HCT116 (cell line): ENCODE measurements at regions not wholly inside any gene's neighbourhood (a gene's known extent, or its start where the extent isn't known, plus 50 kb on each side); places are given as distances from the start of the nearest gene placed in this dataset.

Source experiments
- CBX3 ChIP-seq: IDR thresholded peaks from 2 replicates; pipeline ENCODE4 v1.6.1; 2012; ENCODE audit warnings: low read depth
- CEBPB ChIP-seq: IDR thresholded peaks from 2 replicates; pipeline ENCODE4 v1.6.1; 2012; ENCODE audit warnings: low read depth
- EZH2 ChIP-seq: fragments of 200-600 bp; sonication (generic); IDR thresholded peaks from 2 replicates; pipeline ENCODE4 v1.6.1; 2017; ENCODE audit warnings: antibody characterized with exemption, mixed run types
- FOSL1 ChIP-seq: IDR thresholded peaks from 2 replicates; pipeline ENCODE4 v1.6.1; 2012; ENCODE audit warnings: low read depth
- JUND ChIP-seq: IDR thresholded peaks from 2 replicates; pipeline ENCODE4 v1.6.1; 2012
- POLR2A ChIP-seq: IDR thresholded peaks from 2 replicates; pipeline ENCODE4 v1.7.0; 2011; ENCODE audit warnings: borderline replicate concordance; ENCODE audit not compliant: insufficient read depth, insufficient read length; ENCODE audit errors: extremely low read depth
- POLR2AphosphoS5 ChIP-seq: IDR thresholded peaks from 2 replicates; pipeline ENCODE4 v1.6.1; 2011; ENCODE audit warnings: mild to moderate bottlenecking, low read depth, low read length, moderate library complexity
- RAD21 ChIP-seq: IDR thresholded peaks from 2 replicates; pipeline ENCODE4 v1.6.1; 2012; ENCODE audit warnings: low read depth, mild to moderate bottlenecking
- YY1 ChIP-seq: IDR thresholded peaks from 2 replicates; pipeline ENCODE4 v1.6.1; 2011; ENCODE audit warnings: low read length, low read depth, moderate library complexity, mild to moderate bottlenecking; ENCODE audit not compliant: insufficient replicate concordance; ENCODE audit errors: extremely low read depth
- ZFX ChIP-seq: fragments of 450-650 bp; IDR thresholded peaks from 2 replicates; pipeline ENCODE4 v1.6.1; 2017
- TF ChIP-seq, protein P1 (sequence below), 3 experiments: fragments of 200-600 bp in 1 of 3; sonication (generic) in 1 of 3; IDR thresholded peaks in 2 of 3; conservative IDR thresholded peaks in 1 of 3; 2 replicates each; pipeline ENCODE4 v1.5.1; 2012 to 2017; ENCODE audit warnings: low read depth in 2 of 3, low read length in 2 of 3, antibody characterized with exemption in 1 of 3, borderline replicate concordance in 1 of 3, control low read depth in 1 of 3, mild to moderate bottlenecking in 1 of 3, mixed read lengths in 1 of 3, mixed run types in 1 of 3, moderate library complexity in 1 of 3; ENCODE audit not compliant: insufficient read depth in 1 of 3
- TF ChIP-seq, protein P2 (sequence below): IDR thresholded peaks from 2 replicates; pipeline ENCODE4 v1.6.1; 2012
- TF ChIP-seq, protein P3 (sequence below): IDR thresholded peaks from 2 replicates; pipeline ENCODE4 v1.6.1; 2012; ENCODE audit warnings: low read depth

DNA sequence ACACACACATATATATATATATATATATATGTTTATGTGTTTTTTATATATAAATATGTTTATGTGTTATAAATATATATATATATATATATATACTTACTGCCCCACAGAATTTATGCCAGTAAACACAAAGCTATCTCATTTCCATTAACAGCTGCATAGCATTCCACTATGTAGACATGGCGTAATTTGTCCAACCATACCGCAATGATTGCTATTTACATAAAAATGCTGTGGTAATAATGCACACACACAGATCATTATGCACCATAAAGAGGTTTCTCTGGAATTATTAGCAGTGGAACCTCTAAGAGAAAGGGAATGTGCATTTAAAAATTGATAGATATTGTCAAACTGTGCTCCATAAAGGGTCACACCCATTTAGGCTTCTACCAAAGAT is 150.1 kb downstream of the CEP120 start:
- TF ChIP-seq, protein P1, sequence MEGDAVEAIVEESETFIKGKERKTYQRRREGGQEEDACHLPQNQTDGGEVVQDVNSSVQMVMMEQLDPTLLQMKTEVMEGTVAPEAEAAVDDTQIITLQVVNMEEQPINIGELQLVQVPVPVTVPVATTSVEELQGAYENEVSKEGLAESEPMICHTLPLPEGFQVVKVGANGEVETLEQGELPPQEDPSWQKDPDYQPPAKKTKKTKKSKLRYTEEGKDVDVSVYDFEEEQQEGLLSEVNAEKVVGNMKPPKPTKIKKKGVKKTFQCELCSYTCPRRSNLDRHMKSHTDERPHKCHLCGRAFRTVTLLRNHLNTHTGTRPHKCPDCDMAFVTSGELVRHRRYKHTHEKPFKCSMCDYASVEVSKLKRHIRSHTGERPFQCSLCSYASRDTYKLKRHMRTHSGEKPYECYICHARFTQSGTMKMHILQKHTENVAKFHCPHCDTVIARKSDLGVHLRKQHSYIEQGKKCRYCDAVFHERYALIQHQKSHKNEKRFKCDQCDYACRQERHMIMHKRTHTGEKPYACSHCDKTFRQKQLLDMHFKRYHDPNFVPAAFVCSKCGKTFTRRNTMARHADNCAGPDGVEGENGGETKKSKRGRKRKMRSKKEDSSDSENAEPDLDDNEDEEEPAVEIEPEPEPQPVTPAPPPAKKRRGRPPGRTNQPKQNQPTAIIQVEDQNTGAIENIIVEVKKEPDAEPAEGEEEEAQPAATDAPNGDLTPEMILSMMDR (IDR thresholded peaks at IDR 0.05 in 2 of 3, conservative IDR thresholded peaks at IDR 0.05 in 1 of 3; ENCODE audit: borderline replicate concordance in 1 of 3, insufficient read depth in 1 of 3, low read depth in 2 of 3, low read length in 2 of 3): no peak
- TF ChIP-seq YY1 (no peak), POLR2A (no peak), JUND (no peak), CBX3 (no peak), EZH2 (no peak), FOSL1 (no peak), ZFX (no peak), CEBPB (no peak), POLR2AphosphoS5 (no peak), RAD21 (no peak)
- TF ChIP-seq, protein P2, sequence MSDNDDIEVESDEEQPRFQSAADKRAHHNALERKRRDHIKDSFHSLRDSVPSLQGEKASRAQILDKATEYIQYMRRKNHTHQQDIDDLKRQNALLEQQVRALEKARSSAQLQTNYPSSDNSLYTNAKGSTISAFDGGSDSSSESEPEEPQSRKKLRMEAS: no peak
- TF ChIP-seq, protein P3, sequence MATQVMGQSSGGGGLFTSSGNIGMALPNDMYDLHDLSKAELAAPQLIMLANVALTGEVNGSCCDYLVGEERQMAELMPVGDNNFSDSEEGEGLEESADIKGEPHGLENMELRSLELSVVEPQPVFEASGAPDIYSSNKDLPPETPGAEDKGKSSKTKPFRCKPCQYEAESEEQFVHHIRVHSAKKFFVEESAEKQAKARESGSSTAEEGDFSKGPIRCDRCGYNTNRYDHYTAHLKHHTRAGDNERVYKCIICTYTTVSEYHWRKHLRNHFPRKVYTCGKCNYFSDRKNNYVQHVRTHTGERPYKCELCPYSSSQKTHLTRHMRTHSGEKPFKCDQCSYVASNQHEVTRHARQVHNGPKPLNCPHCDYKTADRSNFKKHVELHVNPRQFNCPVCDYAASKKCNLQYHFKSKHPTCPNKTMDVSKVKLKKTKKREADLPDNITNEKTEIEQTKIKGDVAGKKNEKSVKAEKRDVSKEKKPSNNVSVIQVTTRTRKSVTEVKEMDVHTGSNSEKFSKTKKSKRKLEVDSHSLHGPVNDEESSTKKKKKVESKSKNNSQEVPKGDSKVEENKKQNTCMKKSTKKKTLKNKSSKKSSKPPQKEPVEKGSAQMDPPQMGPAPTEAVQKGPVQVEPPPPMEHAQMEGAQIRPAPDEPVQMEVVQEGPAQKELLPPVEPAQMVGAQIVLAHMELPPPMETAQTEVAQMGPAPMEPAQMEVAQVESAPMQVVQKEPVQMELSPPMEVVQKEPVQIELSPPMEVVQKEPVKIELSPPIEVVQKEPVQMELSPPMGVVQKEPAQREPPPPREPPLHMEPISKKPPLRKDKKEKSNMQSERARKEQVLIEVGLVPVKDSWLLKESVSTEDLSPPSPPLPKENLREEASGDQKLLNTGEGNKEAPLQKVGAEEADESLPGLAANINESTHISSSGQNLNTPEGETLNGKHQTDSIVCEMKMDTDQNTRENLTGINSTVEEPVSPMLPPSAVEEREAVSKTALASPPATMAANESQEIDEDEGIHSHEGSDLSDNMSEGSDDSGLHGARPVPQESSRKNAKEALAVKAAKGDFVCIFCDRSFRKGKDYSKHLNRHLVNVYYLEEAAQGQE: no peak
